ENCODE measurements at regions not wholly inside any gene's neighbourhood (a gene's known extent, or its start where the extent isn't known, plus 50 kb on each side); places are given as distances from the start of the nearest gene placed in this dataset.
A peak's percentile ranks its signal among the peaks of the same experiment; 100 is the strongest.

DNA sequence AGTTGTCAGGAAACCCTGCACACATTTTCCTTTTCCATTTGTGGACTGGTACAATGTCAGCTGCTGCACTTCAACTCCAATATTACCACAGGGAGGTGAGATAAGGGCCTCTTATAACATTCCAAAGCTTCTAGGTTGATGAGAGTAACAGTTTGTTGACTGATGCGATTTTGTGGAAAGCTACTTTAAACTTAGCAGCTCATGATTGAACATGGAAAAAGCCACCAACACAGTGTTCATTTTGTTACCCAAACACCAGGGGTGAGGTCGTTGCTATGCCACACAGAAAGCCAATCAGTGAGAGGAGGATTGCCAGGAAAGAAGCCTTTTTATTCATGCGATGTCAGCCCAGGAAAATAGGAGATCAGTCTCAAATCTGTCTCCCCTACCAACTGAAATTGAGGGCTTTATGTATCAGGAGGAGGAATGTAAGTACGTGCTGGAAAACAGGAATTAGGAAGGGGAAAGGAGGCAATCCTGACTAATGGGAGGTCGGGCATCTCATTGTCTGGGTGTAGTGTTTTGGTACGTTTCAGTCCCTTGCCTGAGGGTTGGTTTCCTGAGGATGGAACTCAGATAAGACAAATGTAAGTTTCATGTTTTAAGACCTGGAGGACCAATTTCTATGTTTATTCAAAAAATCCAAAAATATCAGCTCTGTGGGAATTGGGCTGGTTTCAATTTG, 92.7 kb upstream of the PLEKHA5 start:
- Histone ChIP-seq H3K56ac (replicated peaks; ENCODE audit: insufficient read length, low read depth, low read length) (no peak overlapping the region), H3K4me3 (ENCODE audit: extremely low read depth in 1 of 4, insufficient read depth in 2 of 4, low read depth in 3 of 4, low read length in 4 of 4) (no peak overlapping the region), H3K36me3 (ENCODE audit: control insufficient read depth in 2 of 4, insufficient read depth in 4 of 4, low read length in 3 of 4) (peaks cover 0 to 7% (median 0%) of the 10 kb centered on the region in 4 experiments; a peak in 2 of 8 replicates), H2BK120ac (replicated peaks; ENCODE audit: low read depth, low read length) (no peak overlapping the region), H4K20me1 (replicated peaks in 1 of 2; ENCODE audit: control insufficient read depth in 1 of 2, insufficient read depth in 2 of 2, low read length in 2 of 2) (no peaks in the 10 kb centered on the region), H2AFZ (ENCODE audit: low read length) (0 out of 2 replicates have a peak overlapping the region, but pooled peaks have one; percentile 17), H3K4me1 (replicated peaks in 1 of 4; ENCODE audit: control insufficient read depth in 3 of 4, insufficient read depth in 4 of 4, low read length in 3 of 4) (no peaks in the 10 kb centered on the region), H2BK5ac (ENCODE audit: low read depth, low read length) (no peak overlapping the region), H3K9me3 (ENCODE audit: insufficient read depth in 2 of 2, low read depth in 1 of 2, low read length in 1 of 2) (peaks cover 17% of the 10 kb centered on the region in 2 experiments), H3K9ac (replicated peaks in 1 of 4; ENCODE audit: extremely low read depth in 1 of 4, low read depth in 3 of 4, low read length in 3 of 4) (no peak overlapping the region), H3K4me2 (ENCODE audit: insufficient read depth in 1 of 2, low read depth in 2 of 2, low read length in 2 of 2) (no peak overlapping the region), H4K91ac (replicated peaks; ENCODE audit: insufficient read length, low read length) (no peak overlapping the region), H3K27ac (ENCODE audit: low read depth, low read length) (no peak overlapping the region), H3K27me3 (replicated peaks in 1 of 4; ENCODE audit: control insufficient read depth in 3 of 4, extremely low read depth in 1 of 4, insufficient read depth in 3 of 4, low read length in 3 of 4) (no peaks in the 10 kb centered on the region), H2BK12ac (ENCODE audit: low read depth, low read length) (no peak overlapping the region), H3K18ac (ENCODE audit: extremely low read depth, low read length) (no peak overlapping the region), H3K79me2 (ENCODE audit: control insufficient read depth in 1 of 2, insufficient read depth in 2 of 2, low read length in 2 of 2) (no peaks in the 10 kb centered on the region), H3K4ac (replicated peaks; ENCODE audit: insufficient read length, low read depth, low read length) (no peak overlapping the region), H3K23me2 (ENCODE audit: low read depth, low read length) (no peaks in the 10 kb centered on the region), H3K14ac (ENCODE audit: insufficient read length) (no peak overlapping the region), H4K5ac (ENCODE audit: insufficient read length, low read depth, low read length) (no peak overlapping the region), H2AK5ac (ENCODE audit: low read depth, low read length) (no peak overlapping the region), H3K23ac (ENCODE audit: insufficient read length) (no peak overlapping the region), H3K79me1 (ENCODE audit: low read depth, low read length) (no peaks in the 10 kb centered on the region), H2BK20ac (ENCODE audit: low read length) (no peak overlapping the region), H2BK15ac (ENCODE audit: low read length) (0 out of 2 replicates have a peak overlapping the region, but pooled peaks have one; percentile 20), H4K8ac (ENCODE audit: extremely low read depth, insufficient read depth, low read length) (no peak overlapping the region)
- 87% methylated on average over 6 of the region's 6 CpGs; no CpG with 5 or more reads in 1 of the 2 experiments for WGBS, 2 experiments (ENCODE audit: extremely low coverage in 1 of 2, insufficient coverage in 1 of 2, insufficient read length in 1 of 2, insufficient replicate concordance in 2 of 2, low coverage in 1 of 2, low lambda C conversion rate in 2 of 2, missing lambda C conversion rate in 1 of 2)
- ChIA-PET CTCF (ENCODE audit: partially characterized antibody) (interaction anchor here (0.6 to 1.1 kb wide), 2 partner anchors 11 to 19 kb away, joined by 3 read pairs; no protein-coding TSS in a partner anchor), POLR2A (ENCODE audit: partially characterized antibody) (interaction anchor here (0.6 kb wide), 1 partner anchor 85 kb away, joined by 3 read pairs; no protein-coding TSS in a partner anchor)
- no peak for TF ChIP-seq CHD1 (IDR thresholded peaks at IDR 0.05; ENCODE audit: low read depth, low read length)
- TF ChIP-seq SRF (IDR thresholded peaks at IDR 0.05; ENCODE audit: low read depth, low read length) = no peak
- no peak for TF ChIP-seq TBP (IDR thresholded peaks at IDR 0.05; ENCODE audit: low read depth, low read length)
- no peak for TF ChIP-seq SP1 (IDR thresholded peaks at IDR 0.05; ENCODE audit: low read depth, low read length)
- no peak for TF ChIP-seq ZNF274 (IDR thresholded peaks at IDR 0.05; ENCODE audit: borderline replicate concordance, extremely low read depth, low read length)
- no peak for TF ChIP-seq KDM1A (IDR thresholded peaks at IDR 0.05; ENCODE audit: borderline replicate concordance, low read length)
- no peak for TF ChIP-seq SP4 (IDR thresholded peaks at IDR 0.05; ENCODE audit: low read length)
- no peak for TF ChIP-seq TAF7 (optimal IDR thresholded peaks at IDR 0.05; ENCODE audit: borderline replicate concordance, low read depth, low read length)
- no peak for TF ChIP-seq EP300 (IDR thresholded peaks at IDR 0.05; ENCODE audit: borderline replicate concordance in 1 of 2, low read depth in 2 of 2, low read length in 2 of 2)
- TF ChIP-seq HDAC6 (IDR thresholded peaks at IDR 0.05; ENCODE audit: low read depth, low read length) = no peak
- no peak for TF ChIP-seq EZH2 (IDR thresholded peaks at IDR 0.05; ENCODE audit: low read depth, low read length, severe bottlenecking)
- TF ChIP-seq BRCA1 (IDR thresholded peaks at IDR 0.05; ENCODE audit: low read depth, low read length) = no peak
- no peak for TF ChIP-seq CBX5 (IDR thresholded peaks at IDR 0.05; ENCODE audit: low read depth, low read length)
- FAIRE-seq (peak; percentile 13), DNase-seq (ENCODE audit: low read depth in 1 of 2, low spot score in 2 of 2) (no peak)

All from H1 (cell line).